ENCODE measurements at regions not wholly inside any gene's neighbourhood (a gene's known extent, or its start where the extent isn't known, plus 50 kb on each side); places are given as distances from the start of the nearest gene placed in this dataset.

- TF ChIP-seq POLR2A (IDR thresholded peaks at IDR 0.05): no peak
- TF ChIP-seq CTCF (IDR thresholded peaks at IDR 0.05): no peak
These were observed 93.7 kb upstream of the USP15 start for GRCh38 chr12:62166525-62166924.
